ENCODE measurements at regions not wholly inside any gene's neighbourhood (a gene's known extent, or its start where the extent isn't known, plus 50 kb on each side); places are given as distances from the start of the nearest gene placed in this dataset.

GRCh38 chr6:47392251-47392650, 82.5 kb upstream of the TNFRSF21 start:
- H3K4me1 ChIP-seq (ENCODE audit: insufficient read depth, low read length) = no peaks in the 10 kb centered on the region
- H3K27ac ChIP-seq (ENCODE audit: low read depth, low read length) = no peak overlapping the region
- H3K27me3 Mint-ChIP-seq = peaks cover 1 to 8% of the 10 kb centered on the region in 2 donors
- peaks cover 3% of the 10 kb centered on the region in 2 donors for H3K36me3 Mint-ChIP-seq
- DNase-seq = no peak
- no peak overlapping the region for H3K4me3 ChIP-seq (ENCODE audit: low read length in 2 of 2)
- no peaks in the 10 kb centered on the region for H3K36me3 ChIP-seq (ENCODE audit: insufficient read depth, low read length)
- H3K27ac Mint-ChIP-seq = no peak overlapping the region
- intact Hi-C loops (cut with micrococcal nuclease) = no loop called here
- no peak overlapping the region for H3K4me3 Mint-ChIP-seq
- no peaks in the 10 kb centered on the region for H3K4me1 Mint-ChIP-seq
- no peaks in the 10 kb centered on the region for H3K27me3 ChIP-seq (ENCODE audit: insufficient read depth, low read length)
- peaks cover 0 to 37% (median 23%) of the 10 kb centered on the region in 8 donors for H3K9me3 Mint-ChIP-seq
- POLR2A ChIA-PET (ENCODE audit: partially characterized antibody) = no interaction called here
- CTCF ChIA-PET (ENCODE audit: partially characterized antibody) = interaction anchor here (1.2 kb wide), 1 partner anchor 12 kb away, joined by 3 read pairs; no protein-coding TSS in a partner anchor
- no peaks in the 10 kb centered on the region for H3K9me3 ChIP-seq (ENCODE audit: control insufficient read depth in 1 of 2, low read length in 2 of 2)

- CTCF ChIA-PET (ENCODE audit: partially characterized antibody) = interaction anchor here (0.9 to 1.3 kb wide), 2 partner anchors 17 to 392 kb away, joined by 3 to 4 read pairs; no protein-coding TSS in a partner anchor
- peaks cover 0 to 11% (median 8%) of the 10 kb centered on the region in 8 donors for H3K9me3 Mint-ChIP-seq
- DNase-seq = no peak
- no peak overlapping the region for H3K4me3 Mint-ChIP-seq
- no peaks in the 10 kb centered on the region for H3K9me3 ChIP-seq (ENCODE audit: control insufficient read depth in 1 of 2, low read length in 2 of 2)
- POLR2A ChIA-PET (ENCODE audit: partially characterized antibody) = no interaction called here
- no peak overlapping the region for H3K27ac Mint-ChIP-seq
- no peaks in the 10 kb centered on the region for H3K36me3 Mint-ChIP-seq
- H3K4me3 ChIP-seq (ENCODE audit: low read length in 2 of 2) = no peak overlapping the region
- no peak overlapping the region for H3K27ac ChIP-seq (ENCODE audit: low read depth, low read length)
- no peaks in the 10 kb centered on the region for H3K27me3 ChIP-seq (ENCODE audit: insufficient read depth, low read length)
- H3K4me1 ChIP-seq (ENCODE audit: insufficient read depth, low read length) = no peaks in the 10 kb centered on the region
- H3K36me3 ChIP-seq (ENCODE audit: insufficient read depth, low read length) = no peaks in the 10 kb centered on the region
- H3K27me3 Mint-ChIP-seq = peaks cover 0 to 4% of the 10 kb centered on the region in 2 donors
- no peaks in the 10 kb centered on the region for H3K4me1 Mint-ChIP-seq
- intact Hi-C loops (cut with micrococcal nuclease) = no loop called here
These were observed 81.1 kb upstream of the CD2AP start for GRCh38 chr6:47396401-47397069.

- no peaks in the 10 kb centered on the region for H3K27me3 ChIP-seq (ENCODE audit: insufficient read depth, low read length)
- POLR2A ChIA-PET (ENCODE audit: partially characterized antibody) = no interaction called here
- H3K4me1 Mint-ChIP-seq = no peaks in the 10 kb centered on the region
- intact Hi-C loops (cut with micrococcal nuclease) = no loop called here
- H3K9me3 ChIP-seq (ENCODE audit: control insufficient read depth in 1 of 2, low read length in 2 of 2) = no peaks in the 10 kb centered on the region
- no peaks in the 10 kb centered on the region for H3K36me3 ChIP-seq (ENCODE audit: insufficient read depth, low read length)
- H3K4me3 ChIP-seq (ENCODE audit: low read length in 2 of 2) = no peak overlapping the region
- H3K27ac ChIP-seq (ENCODE audit: low read depth, low read length) = no peak overlapping the region
- H3K4me1 ChIP-seq (ENCODE audit: insufficient read depth, low read length) = no peaks in the 10 kb centered on the region
- no peaks in the 10 kb centered on the region for H3K9me3 Mint-ChIP-seq
- no peaks in the 10 kb centered on the region for H3K36me3 Mint-ChIP-seq
- DNase-seq = no peak
- CTCF ChIA-PET (ENCODE audit: partially characterized antibody) = interaction anchor here (1.4 kb wide), 1 partner anchor 387 kb away, joined by 4 read pairs; no protein-coding TSS in a partner anchor
- no peak overlapping the region for H3K27ac Mint-ChIP-seq
- peaks cover 0 to 4% of the 10 kb centered on the region in 2 donors for H3K27me3 Mint-ChIP-seq
- H3K4me3 Mint-ChIP-seq = no peak overlapping the region
These were observed 77.0 kb upstream of the CD2AP start for GRCh38 chr6:47400581-47400980.

- no peak for DNase-seq
- H3K36me3 ChIP-seq (ENCODE audit: insufficient read depth, low read length) = no peaks in the 10 kb centered on the region
- no peaks in the 10 kb centered on the region for H3K27me3 ChIP-seq (ENCODE audit: insufficient read depth, low read length)
- Mint-ChIP-seq H3K9me3 (no peaks in the 10 kb centered on the region), H3K36me3 (no peaks in the 10 kb centered on the region), H3K4me1 (no peaks in the 10 kb centered on the region), H3K27me3 (peaks cover 0 to 4% of the 10 kb centered on the region in 2 donors), H3K4me3 (no peak overlapping the region), H3K27ac (no peak overlapping the region)
- intact Hi-C loops (cut with micrococcal nuclease) = no loop called here
- no peaks in the 10 kb centered on the region for H3K4me1 ChIP-seq (ENCODE audit: insufficient read depth, low read length)
- no peak overlapping the region for H3K27ac ChIP-seq (ENCODE audit: low read depth, low read length)
- no peaks in the 10 kb centered on the region for H3K9me3 ChIP-seq (ENCODE audit: control insufficient read depth in 1 of 2, low read length in 2 of 2)
- no peak overlapping the region for H3K4me3 ChIP-seq (ENCODE audit: low read length in 2 of 2)
- POLR2A ChIA-PET (ENCODE audit: partially characterized antibody) = no interaction called here
- CTCF ChIA-PET (ENCODE audit: partially characterized antibody) = no interaction called here
These were observed 75.5 kb upstream of the CD2AP start for GRCh38 chr6:47402081-47402480.

GRCh38 chr6:47403056-47403455, 74.5 kb upstream of the CD2AP start:
- CTCF ChIA-PET (ENCODE audit: partially characterized antibody) = no interaction called here
- Mint-ChIP-seq H3K27me3 (peaks cover 0 to 4% of the 10 kb centered on the region in 2 donors), H3K27ac (no peak overlapping the region), H3K4me3 (no peak overlapping the region), H3K9me3 (no peaks in the 10 kb centered on the region), H3K4me1 (no peaks in the 10 kb centered on the region), H3K36me3 (no peaks in the 10 kb centered on the region)
- H3K27me3 ChIP-seq (ENCODE audit: insufficient read depth, low read length) = no peaks in the 10 kb centered on the region
- no peak overlapping the region for H3K4me3 ChIP-seq (ENCODE audit: low read length in 2 of 2)
- no peaks in the 10 kb centered on the region for H3K9me3 ChIP-seq (ENCODE audit: control insufficient read depth in 1 of 2, low read length in 2 of 2)
- no peaks in the 10 kb centered on the region for H3K36me3 ChIP-seq (ENCODE audit: insufficient read depth, low read length)
- no peak overlapping the region for H3K27ac ChIP-seq (ENCODE audit: low read depth, low read length)
- H3K4me1 ChIP-seq (ENCODE audit: insufficient read depth, low read length) = no peaks in the 10 kb centered on the region
- DNase-seq = no peak
- intact Hi-C loops (cut with micrococcal nuclease) = no loop called here
- POLR2A ChIA-PET (ENCODE audit: partially characterized antibody) = no interaction called here

GRCh38 chr6:47403801-47404200, 73.8 kb upstream of the CD2AP start:
- Histone ChIP-seq H3K27me3 (ENCODE audit: insufficient read depth, low read length) (no peaks in the 10 kb centered on the region), H3K9me3 (ENCODE audit: control insufficient read depth in 1 of 2, low read length in 2 of 2) (no peaks in the 10 kb centered on the region), H3K4me1 (ENCODE audit: insufficient read depth, low read length) (no peaks in the 10 kb centered on the region), H3K4me3 (ENCODE audit: low read length in 2 of 2) (no peak overlapping the region), H3K36me3 (ENCODE audit: insufficient read depth, low read length) (no peaks in the 10 kb centered on the region), H3K27ac (ENCODE audit: low read depth, low read length) (no peak overlapping the region)
- POLR2A ChIA-PET (ENCODE audit: partially characterized antibody) = no interaction called here
- Mint-ChIP-seq H3K27ac (no peak overlapping the region), H3K4me1 (no peaks in the 10 kb centered on the region), H3K9me3 (no peaks in the 10 kb centered on the region), H3K27me3 (peaks cover 0 to 4% of the 10 kb centered on the region in 2 donors), H3K36me3 (no peaks in the 10 kb centered on the region), H3K4me3 (no peak overlapping the region)
- CTCF ChIA-PET (ENCODE audit: partially characterized antibody) = interaction anchor here (1.1 kb wide), 1 partner anchor 9 kb away, joined by 7 read pairs; no protein-coding TSS in a partner anchor
- DNase-seq = no peak
- intact Hi-C loops (cut with micrococcal nuclease) = no loop called here

GRCh38 chr6:47404435-47404834, 73.2 kb upstream of the CD2AP start:
- Mint-ChIP-seq H3K27ac (no peak overlapping the region), H3K36me3 (no peaks in the 10 kb centered on the region), H3K4me3 (no peak overlapping the region), H3K27me3 (peaks cover 0 to 4% of the 10 kb centered on the region in 2 donors), H3K9me3 (no peaks in the 10 kb centered on the region), H3K4me1 (no peaks in the 10 kb centered on the region)
- ChIA-PET POLR2A (ENCODE audit: partially characterized antibody) (no interaction called here), CTCF (ENCODE audit: partially characterized antibody) (interaction anchor here (1.1 kb wide), 1 partner anchor 9 kb away, joined by 7 read pairs; no protein-coding TSS in a partner anchor)
- no peak for DNase-seq
- Histone ChIP-seq H3K27ac (ENCODE audit: low read depth, low read length) (no peak overlapping the region), H3K4me3 (ENCODE audit: low read length in 2 of 2) (no peak overlapping the region), H3K27me3 (ENCODE audit: insufficient read depth, low read length) (no peaks in the 10 kb centered on the region), H3K4me1 (ENCODE audit: insufficient read depth, low read length) (no peaks in the 10 kb centered on the region), H3K9me3 (ENCODE audit: control insufficient read depth in 1 of 2, low read length in 2 of 2) (no peaks in the 10 kb centered on the region), H3K36me3 (ENCODE audit: insufficient read depth, low read length) (no peaks in the 10 kb centered on the region)
- intact Hi-C loops (cut with micrococcal nuclease) = no loop called here

Data from CD4-positive, alpha-beta memory T cell (primary cell).